HG02981 (cell line): ENCODE measurements at regions not wholly inside any gene's neighbourhood (a gene's known extent, or its start where the extent isn't known, plus 50 kb on each side); places are given as distances from the start of the nearest gene placed in this dataset.
"Not testable (repeated sequence)": the region's sequence is repeated elsewhere in the genome, so short reads cannot be mapped to it uniquely, and the experiment has no call there.

Experiments
- ATAC-seq: cut with Tn5 transposase; IDR thresholded peaks from one replicate; pipeline ENCODE4 v1.9.1; 2021; ENCODE audit warnings: mild to moderate bottlenecking, moderate library complexity; ENCODE audit not compliant: unreplicated experiment

GRCh38 chrX:909068-909467 lies 278.5 kb downstream of the SHOX start:
- not testable (repeated sequence) for ATAC-seq

GRCh38 chrX:906586-906985 lies 276.0 kb downstream of the SHOX start:
- ATAC-seq = no peak

- no peak for ATAC-seq
Observed at GRCh38 chrX:905848-906566, 275.4 kb downstream of the SHOX start.

GRCh38 chrX:903116-903515 lies 272.5 kb downstream of the SHOX start:
- no peak for ATAC-seq

- ATAC-seq = no peak
Observed at GRCh38 chrX:896256-896655, 265.7 kb downstream of the SHOX start.

GRCh38 chrX:889966-890651 lies 259.5 kb downstream of the SHOX start:
- no peak for ATAC-seq

GRCh38 chrX:887724-888123 lies 257.1 kb downstream of the SHOX start:
- ATAC-seq = not testable (repeated sequence)

GRCh38 chrX:883588-883987 lies 253.0 kb downstream of the SHOX start:
- ATAC-seq = no peak

- ATAC-seq = not testable (repeated sequence)
Observed at GRCh38 chrX:879756-880698, 249.4 kb downstream of the SHOX start.

GRCh38 chrX:874061-874460 lies 243.5 kb downstream of the SHOX start:
- ATAC-seq = no peak

GRCh38 chrX:873016-873415 lies 242.4 kb downstream of the SHOX start:
- ATAC-seq = no peak

GRCh38 chrX:872090-872489 lies 241.5 kb downstream of the SHOX start:
- no peak for ATAC-seq

- ATAC-seq = no peak
Observed at GRCh38 chrX:871626-872025, 241.0 kb downstream of the SHOX start.

- no peak for ATAC-seq
Observed at GRCh38 chrX:867966-868647, 237.5 kb downstream of the SHOX start.

- no peak for ATAC-seq
Observed at GRCh38 chrX:867502-867901, 236.9 kb downstream of the SHOX start.

- ATAC-seq = no peak
Observed at GRCh38 chrX:866441-866990, 235.9 kb downstream of the SHOX start.

- ATAC-seq = no peak
Observed at GRCh38 chrX:865422-865821, 234.8 kb downstream of the SHOX start.

- ATAC-seq = no peak
Observed at GRCh38 chrX:861921-862320, 231.3 kb downstream of the SHOX start.

GRCh38 chrX:861340-861890 lies 230.8 kb downstream of the SHOX start:
- ATAC-seq = no peak

- ATAC-seq = no peak
Observed at GRCh38 chrX:859329-859728, 228.7 kb downstream of the SHOX start.
